ENCODE measurements at regions not wholly inside any gene's neighbourhood (a gene's known extent, or its start where the extent isn't known, plus 50 kb on each side); places are given as distances from the start of the nearest gene placed in this dataset.
"Not testable (repeated sequence)": the region's sequence is repeated elsewhere in the genome, so short reads cannot be mapped to it uniquely, and the experiment has no call there.

GRCh38 chr11:80993536-80993935, 1552.7 kb upstream of the TENM4 start:
- DNase-seq, result no peak

GRCh38 chr11:80990885-80991284, 1550.1 kb upstream of the TENM4 start:
- no peak for DNase-seq

GRCh38 chr11:80987171-80987570, 1546.3 kb upstream of the TENM4 start:
- no peak for DNase-seq

GRCh38 chr11:80986421-80987074, 1545.7 kb upstream of the TENM4 start:
- DNase-seq, result no peak

- DNase-seq, result no peak
These were observed 1539.4 kb upstream of the TENM4 start for GRCh38 chr11:80980227-80980626.

GRCh38 chr11:80973786-80974185, 1533.0 kb upstream of the TENM4 start:
- no peak for DNase-seq

GRCh38 chr11:80970037-80970436, 1529.2 kb upstream of the TENM4 start:
- no peak for DNase-seq

- DNase-seq, result no peak
These were observed 1526.8 kb upstream of the TENM4 start for GRCh38 chr11:80967649-80968048.

- no peak for DNase-seq
These were observed 1519.7 kb upstream of the TENM4 start for GRCh38 chr11:80960381-80961029.

- no peak for DNase-seq
These were observed 1518.9 kb upstream of the TENM4 start for GRCh38 chr11:80959751-80960150.

GRCh38 chr11:80958987-80959386, 1518.2 kb upstream of the TENM4 start:
- DNase-seq, result no peak

GRCh38 chr11:80958361-80958760, 1517.5 kb upstream of the TENM4 start:
- no peak for DNase-seq

- no peak for DNase-seq
These were observed 1514.8 kb upstream of the TENM4 start for GRCh38 chr11:80955588-80955987.

- DNase-seq, result no peak
These were observed 1508.0 kb upstream of the TENM4 start for GRCh38 chr11:80948781-80949180.

GRCh38 chr11:80944758-80945157, 1503.9 kb upstream of the TENM4 start:
- no peak for DNase-seq

GRCh38 chr11:80943226-80943625, 1502.4 kb upstream of the TENM4 start:
- DNase-seq, result no peak

GRCh38 chr11:80937842-80938241, 1497.0 kb upstream of the TENM4 start:
- DNase-seq, result no peak

GRCh38 chr11:80930038-80930437, 1489.2 kb upstream of the TENM4 start:
- DNase-seq, result no peak

- no peak for DNase-seq
These were observed 1488.4 kb upstream of the TENM4 start for GRCh38 chr11:80929031-80929805.

- DNase-seq, result no peak
These were observed 1484.5 kb upstream of the TENM4 start for GRCh38 chr11:80925321-80925720.

- not testable (repeated sequence) for DNase-seq
These were observed 1480.5 kb upstream of the TENM4 start for GRCh38 chr11:80921310-80921709.

GRCh38 chr11:80916173-80916798, 1475.5 kb upstream of the TENM4 start:
- no peak for DNase-seq

GRCh38 chr11:80914311-80914710, 1473.5 kb upstream of the TENM4 start:
- DNase-seq, result no peak

- no peak for DNase-seq
These were observed 1470.8 kb upstream of the TENM4 start for GRCh38 chr11:80911666-80912065.

Measured in NCI-H1930 (cell line).